ENCODE measurements at regions not wholly inside any gene's neighbourhood (a gene's known extent, or its start where the extent isn't known, plus 50 kb on each side); places are given as distances from the start of the nearest gene placed in this dataset.

DNA sequence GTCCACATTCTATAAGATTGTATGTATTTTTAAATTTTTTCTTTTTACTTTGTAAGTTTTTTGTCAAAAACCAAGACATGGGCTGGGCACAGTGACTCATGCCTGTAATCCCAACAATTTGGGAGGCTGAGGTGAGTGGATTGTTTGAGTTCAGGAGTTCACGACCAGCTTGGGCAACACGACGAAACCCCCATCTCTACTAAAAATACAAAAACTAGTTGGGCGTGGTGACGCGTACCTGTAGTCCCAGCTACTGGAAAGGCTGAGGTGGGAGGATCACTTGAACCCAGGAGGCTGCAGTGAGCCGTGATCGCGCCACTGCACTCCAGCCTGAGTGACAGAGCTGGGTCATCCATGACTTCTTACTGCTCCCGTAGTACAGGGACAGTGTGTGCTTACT is 84.8 kb upstream of the PRDM11 start:
- no peaks in the 10 kb centered on the region for H3K36me3 ChIP-seq (ENCODE audit: control insufficient read depth, insufficient read depth, low read length)
- H3K4me3 ChIP-seq (ENCODE audit: low read length) = no peak overlapping the region
- 87% methylated on average over 6 of the region's 10 CpGs for WGBS (ENCODE audit: insufficient coverage)
- DNase-seq = no peak
- peaks cover 13% of the 10 kb centered on the region for H3K4me1 ChIP-seq (ENCODE audit: control insufficient read depth, insufficient read depth, low read length)
- H3K9me3 ChIP-seq (replicated peaks; ENCODE audit: control insufficient read depth, low read depth, low read length) = peaks cover 11% of the 10 kb centered on the region
- no peaks in the 10 kb centered on the region for H3K27me3 ChIP-seq (ENCODE audit: control insufficient read depth, insufficient read depth, low read length)
- H3K27ac ChIP-seq (ENCODE audit: low read length) = no peak overlapping the region

DNA sequence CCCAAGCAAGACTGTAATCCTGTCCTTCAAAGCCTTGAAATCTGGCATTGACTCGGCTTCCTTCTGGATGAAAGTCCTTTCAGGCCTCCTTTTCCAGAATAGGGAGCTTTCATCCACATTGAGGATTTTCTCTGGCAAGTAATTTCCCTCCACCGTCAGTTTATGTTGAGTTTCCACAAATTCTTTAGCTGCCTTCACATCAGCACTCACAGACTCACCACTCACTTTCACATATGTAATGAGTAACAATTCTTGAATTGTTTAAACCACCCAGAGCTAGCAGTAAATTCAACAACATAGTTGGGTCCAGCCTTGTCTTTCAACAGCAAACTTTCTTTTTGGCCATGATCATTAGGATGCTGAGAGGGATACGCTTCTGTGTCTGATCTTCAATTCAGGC is 84.3 kb upstream of the PRDM11 start:
- WGBS (ENCODE audit: insufficient coverage) = 44% methylated on average over 1 of the region's 3 CpGs
- Histone ChIP-seq H3K9me3 (replicated peaks; ENCODE audit: control insufficient read depth, low read depth, low read length) (peaks cover 11% of the 10 kb centered on the region), H3K4me1 (ENCODE audit: control insufficient read depth, insufficient read depth, low read length) (peaks cover 13% of the 10 kb centered on the region)

DNA sequence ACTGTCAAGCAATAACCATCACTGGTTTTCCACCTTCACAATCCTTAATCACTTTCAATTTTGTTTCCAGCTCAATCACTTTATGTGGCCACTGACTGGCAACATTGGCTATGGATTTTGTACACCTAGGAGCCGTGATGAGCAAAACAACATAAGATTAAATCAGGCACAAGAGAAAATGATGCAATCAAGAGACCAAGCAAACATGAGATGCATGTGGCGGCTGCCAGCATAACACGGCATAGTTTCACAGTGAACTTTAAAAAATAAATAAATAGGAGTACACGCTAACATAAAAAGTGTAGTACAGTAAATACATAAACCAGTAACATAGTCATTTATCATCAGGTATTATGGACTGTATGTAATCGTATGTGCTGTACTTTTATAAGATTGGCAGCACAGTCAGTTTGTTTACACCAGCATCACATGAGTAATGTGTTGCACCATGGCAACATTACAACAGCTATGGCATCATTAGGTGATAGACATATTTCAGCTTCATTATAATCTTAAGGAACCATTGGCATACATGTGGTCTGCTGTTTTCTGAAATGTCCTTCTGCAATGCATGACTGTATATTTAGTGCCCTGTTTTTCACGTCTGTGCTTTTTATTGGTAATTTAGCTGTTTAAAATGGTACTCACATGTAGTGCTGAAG is 83.3 kb upstream of the PRDM11 start:
- 80% methylated on average over 2 of the region's 6 CpGs for WGBS (ENCODE audit: insufficient coverage)
- no peaks in the 10 kb centered on the region for H3K27me3 ChIP-seq (ENCODE audit: control insufficient read depth, insufficient read depth, low read length)
- H3K9me3 ChIP-seq (replicated peaks; ENCODE audit: control insufficient read depth, low read depth, low read length) = peaks cover 11% of the 10 kb centered on the region
- DNase-seq = no peak
- no peak overlapping the region for H3K27ac ChIP-seq (ENCODE audit: low read length)
- no peak overlapping the region for H3K4me3 ChIP-seq (ENCODE audit: low read length)
- peaks cover 8% of the 10 kb centered on the region for H3K4me1 ChIP-seq (ENCODE audit: control insufficient read depth, insufficient read depth, low read length)
- H3K36me3 ChIP-seq (ENCODE audit: control insufficient read depth, insufficient read depth, low read length) = no peaks in the 10 kb centered on the region

More for the DNA sequence above, 84.3 kb upstream of the PRDM11 start:
- Histone ChIP-seq H3K27me3 (ENCODE audit: control insufficient read depth, insufficient read depth, low read length) (no peaks in the 10 kb centered on the region), H3K36me3 (ENCODE audit: control insufficient read depth, insufficient read depth, low read length) (no peaks in the 10 kb centered on the region), H3K4me3 (ENCODE audit: low read length) (no peak overlapping the region), H3K27ac (ENCODE audit: low read length) (no peak overlapping the region)
- DNase-seq = no peak

DNA sequence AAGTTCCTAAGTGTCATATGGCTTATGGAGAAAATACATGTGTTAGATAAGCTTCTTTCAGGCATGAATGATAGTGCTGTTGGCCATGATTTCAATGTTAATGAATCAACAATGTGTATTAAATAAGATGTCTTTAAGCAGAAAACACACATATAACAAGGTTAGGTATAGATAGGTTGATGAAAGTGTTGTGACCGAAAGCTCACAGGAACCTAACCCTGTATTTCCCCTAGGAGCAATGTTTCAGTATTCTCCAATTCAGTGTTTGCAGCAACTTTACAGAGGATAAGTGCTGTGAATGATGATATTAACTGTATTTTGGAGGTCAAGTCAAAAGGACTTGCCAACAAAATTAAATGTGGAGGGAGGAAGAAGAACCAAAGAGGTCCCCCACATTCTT is 82.8 kb upstream of the PRDM11 start:
- Histone ChIP-seq H3K9me3 (replicated peaks; ENCODE audit: control insufficient read depth, low read depth, low read length) (peaks cover 11% of the 10 kb centered on the region), H3K36me3 (ENCODE audit: control insufficient read depth, insufficient read depth, low read length) (no peaks in the 10 kb centered on the region), H3K4me3 (ENCODE audit: low read length) (no peak overlapping the region), H3K27ac (ENCODE audit: low read length) (no peak overlapping the region), H3K4me1 (ENCODE audit: control insufficient read depth, insufficient read depth, low read length) (peaks cover 3% of the 10 kb centered on the region), H3K27me3 (ENCODE audit: control insufficient read depth, insufficient read depth, low read length) (no peaks in the 10 kb centered on the region)
- no peak for DNase-seq
- no CpG with 5 or more reads among the region's 1 CpG for WGBS (ENCODE audit: insufficient coverage)

DNA sequence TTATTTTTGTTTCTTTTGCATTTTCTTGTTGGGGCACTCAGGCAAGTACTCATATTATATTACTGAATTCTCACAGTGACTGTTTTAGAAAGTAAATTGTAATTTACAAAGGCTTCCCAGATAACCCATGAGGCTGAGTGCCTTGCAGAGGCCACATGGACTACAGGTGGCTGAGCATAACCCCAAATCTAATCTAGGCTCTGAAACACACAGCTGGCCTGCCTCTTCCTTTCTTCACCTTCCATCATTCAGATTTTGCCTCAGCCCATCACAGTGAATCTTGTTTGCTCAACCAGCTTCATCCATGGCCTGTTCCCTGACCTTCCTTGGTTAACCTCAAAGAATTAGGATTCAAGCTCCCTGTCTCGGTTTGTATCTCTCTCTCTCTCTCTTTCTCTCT is 78.5 kb upstream of the PRDM11 start:
- no peaks in the 10 kb centered on the region for H3K36me3 ChIP-seq (ENCODE audit: control insufficient read depth, insufficient read depth, low read length)
- H3K27ac ChIP-seq (ENCODE audit: low read length) = no peak overlapping the region
- H3K27me3 ChIP-seq (ENCODE audit: control insufficient read depth, insufficient read depth, low read length) = peaks cover 2% of the 10 kb centered on the region
- 42% methylated on average over 1 of the region's 1 CpG for WGBS (ENCODE audit: insufficient coverage)
- no peak overlapping the region for H3K4me3 ChIP-seq (ENCODE audit: low read length)
- DNase-seq = no peak
- no peaks in the 10 kb centered on the region for H3K4me1 ChIP-seq (ENCODE audit: control insufficient read depth, insufficient read depth, low read length)
- H3K9me3 ChIP-seq (replicated peaks; ENCODE audit: control insufficient read depth, low read depth, low read length) = peaks cover 11% of the 10 kb centered on the region

DNA sequence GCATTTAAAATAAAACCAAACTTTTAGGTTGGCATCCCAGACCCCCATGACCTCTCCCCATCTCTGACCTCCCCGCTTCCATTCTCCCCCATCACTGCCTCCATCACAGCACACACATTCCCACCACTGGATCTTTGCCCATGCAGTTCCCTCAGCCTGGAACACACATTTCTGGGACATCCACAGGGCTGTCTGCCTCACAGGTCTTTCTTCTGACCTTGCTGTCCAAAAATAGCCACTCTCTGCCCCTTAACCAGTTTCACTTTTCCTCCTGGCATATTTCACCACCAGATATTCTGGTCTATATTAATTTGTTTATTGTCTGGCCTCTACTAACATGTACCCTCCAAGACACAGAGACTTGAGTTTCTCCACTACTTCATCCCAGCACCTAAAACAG is 75.2 kb upstream of the PRDM11 start:
- Histone ChIP-seq H3K27ac (ENCODE audit: low read length) (no peak overlapping the region), H3K27me3 (ENCODE audit: control insufficient read depth, insufficient read depth, low read length) (peaks cover 2% of the 10 kb centered on the region), H3K4me1 (ENCODE audit: control insufficient read depth, insufficient read depth, low read length) (peaks cover 11% of the 10 kb centered on the region), H3K4me3 (ENCODE audit: low read length) (no peak overlapping the region), H3K9me3 (replicated peaks; ENCODE audit: control insufficient read depth, low read depth, low read length) (no peaks in the 10 kb centered on the region), H3K36me3 (ENCODE audit: control insufficient read depth, insufficient read depth, low read length) (no peaks in the 10 kb centered on the region)
- DNase-seq = no peak
- 92% methylated on average over 1 of the region's 1 CpG for WGBS (ENCODE audit: insufficient coverage)

DNA sequence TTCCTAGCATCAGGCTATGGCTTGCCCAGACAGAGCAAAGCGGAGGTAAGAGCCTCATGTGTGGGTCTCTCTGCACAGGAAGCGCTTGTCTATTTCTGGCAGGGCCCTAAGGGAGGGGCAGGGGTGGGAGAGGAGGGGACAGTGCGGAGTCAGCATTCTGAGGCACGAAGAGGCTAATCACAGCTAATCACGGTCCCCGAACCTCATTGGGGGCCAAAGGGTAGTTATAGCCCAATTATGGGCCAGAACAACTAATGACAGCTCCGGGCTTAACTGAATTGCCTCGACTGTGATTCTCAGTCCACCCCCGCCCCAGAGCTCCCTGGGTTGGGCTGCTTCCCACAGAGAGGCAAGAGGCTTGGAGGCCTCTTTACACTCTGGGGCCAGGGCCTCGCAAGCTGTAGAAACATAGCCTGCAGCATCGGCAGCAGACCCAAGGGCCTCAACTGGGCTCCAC is 72.7 kb upstream of the PRDM11 start:
- peak; percentile 64 for DNase-seq
- WGBS (ENCODE audit: insufficient coverage) = 10% methylated on average over 9 of the region's 11 CpGs
- H3K27ac ChIP-seq (ENCODE audit: low read length) = peak overlapping the region; percentile 42

DNA sequence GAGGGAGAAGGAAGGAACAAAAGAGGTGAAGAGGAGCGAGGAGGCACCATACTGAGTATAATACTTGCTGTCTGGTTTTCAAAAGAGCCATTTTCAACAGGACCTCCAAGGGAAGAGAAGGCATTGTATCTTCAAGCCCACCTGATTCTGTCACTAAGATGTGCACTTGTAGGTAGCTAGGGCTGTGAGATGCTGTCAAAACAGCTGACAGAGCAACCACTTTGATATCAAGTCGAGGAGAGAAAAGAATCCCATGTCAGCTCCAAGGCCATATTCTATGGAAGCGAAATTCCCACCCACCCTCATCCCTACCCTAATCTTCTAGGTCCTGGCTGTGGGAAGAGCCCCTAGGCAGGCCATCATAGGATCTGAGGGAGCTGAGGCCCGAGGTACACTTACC is 70.9 kb upstream of the PRDM11 start:
- H3K4me3 ChIP-seq (ENCODE audit: low read length) = no peak overlapping the region
- no peak for DNase-seq
- H3K27ac ChIP-seq (ENCODE audit: low read length) = no peak overlapping the region
- WGBS (ENCODE audit: insufficient coverage) = 100% methylated on average over 1 of the region's 4 CpGs
- H3K27me3 ChIP-seq (ENCODE audit: control insufficient read depth, insufficient read depth, low read length) = peaks cover 4% of the 10 kb centered on the region
- no peaks in the 10 kb centered on the region for H3K9me3 ChIP-seq (replicated peaks; ENCODE audit: control insufficient read depth, low read depth, low read length)
- peaks cover 27% of the 10 kb centered on the region for H3K4me1 ChIP-seq (ENCODE audit: control insufficient read depth, insufficient read depth, low read length)
- H3K36me3 ChIP-seq (ENCODE audit: control insufficient read depth, insufficient read depth, low read length) = no peaks in the 10 kb centered on the region

More for the DNA sequence above, 72.7 kb upstream of the PRDM11 start:
- H3K27me3 ChIP-seq (ENCODE audit: control insufficient read depth, insufficient read depth, low read length) = peaks cover 4% of the 10 kb centered on the region
- H3K36me3 ChIP-seq (ENCODE audit: control insufficient read depth, insufficient read depth, low read length) = no peaks in the 10 kb centered on the region
- peaks cover 11% of the 10 kb centered on the region for H3K4me1 ChIP-seq (ENCODE audit: control insufficient read depth, insufficient read depth, low read length)
- no peaks in the 10 kb centered on the region for H3K9me3 ChIP-seq (replicated peaks; ENCODE audit: control insufficient read depth, low read depth, low read length)
- no peak overlapping the region for H3K4me3 ChIP-seq (ENCODE audit: low read length)

DNA sequence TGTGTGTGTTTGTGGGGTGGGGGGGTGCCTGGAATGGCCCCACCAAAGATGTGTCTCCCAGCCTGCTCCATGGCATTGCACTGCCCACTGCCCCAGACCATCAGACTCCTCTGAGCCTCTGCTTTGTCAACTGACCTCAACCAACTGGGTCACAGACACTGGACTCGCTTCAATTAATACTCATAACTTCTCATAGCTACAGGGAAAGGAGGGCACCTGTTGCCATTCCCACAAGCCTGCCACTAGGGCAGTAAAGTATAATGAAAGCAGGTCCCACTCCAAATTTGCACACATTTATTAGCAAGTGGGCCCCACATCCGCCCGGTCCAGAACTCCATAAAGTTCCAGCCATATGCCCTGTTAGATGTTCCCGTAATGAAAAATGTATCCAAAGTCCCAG is 70.5 kb upstream of the PRDM11 start:
- Histone ChIP-seq H3K4me1 (ENCODE audit: control insufficient read depth, insufficient read depth, low read length) (peaks cover 32% of the 10 kb centered on the region), H3K36me3 (ENCODE audit: control insufficient read depth, insufficient read depth, low read length) (no peaks in the 10 kb centered on the region), H3K9me3 (replicated peaks; ENCODE audit: control insufficient read depth, low read depth, low read length) (no peaks in the 10 kb centered on the region), H3K27me3 (ENCODE audit: control insufficient read depth, insufficient read depth, low read length) (peaks cover 4% of the 10 kb centered on the region), H3K27ac (ENCODE audit: low read length) (no peak overlapping the region), H3K4me3 (ENCODE audit: low read length) (no peak overlapping the region)
- no CpG with 5 or more reads among the region's 4 CpGs for WGBS (ENCODE audit: insufficient coverage)
- no peak for DNase-seq

DNA sequence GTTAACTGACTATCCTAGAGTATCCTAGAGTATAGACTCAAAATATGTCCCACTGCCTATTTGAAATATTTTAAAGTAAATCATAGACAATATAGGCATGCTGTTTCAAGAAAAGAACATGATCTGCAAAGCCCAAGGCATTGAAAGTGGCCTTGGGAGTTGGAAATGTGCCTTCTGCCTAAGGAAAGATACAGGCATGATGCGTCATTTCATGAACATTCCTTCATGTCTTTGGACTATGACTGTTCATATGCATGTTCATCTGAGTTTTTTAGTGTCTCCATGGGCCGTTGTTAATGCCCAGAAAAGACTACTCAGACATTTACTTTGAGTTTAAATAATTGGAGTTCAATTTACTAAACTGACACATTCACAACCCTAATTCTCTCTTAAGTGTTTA is 69.7 kb upstream of the PRDM11 start:
- H3K4me1 ChIP-seq (ENCODE audit: control insufficient read depth, insufficient read depth, low read length) = peaks cover 32% of the 10 kb centered on the region

More for the DNA sequence above, 69.7 kb upstream of the PRDM11 start:
- no peak for DNase-seq
- peaks cover 8% of the 10 kb centered on the region for H3K27me3 ChIP-seq (ENCODE audit: control insufficient read depth, insufficient read depth, low read length)
- 100% methylated on average over 1 of the region's 2 CpGs for WGBS (ENCODE audit: insufficient coverage)
- no peaks in the 10 kb centered on the region for H3K9me3 ChIP-seq (replicated peaks; ENCODE audit: control insufficient read depth, low read depth, low read length)
- no peak overlapping the region for H3K4me3 ChIP-seq (ENCODE audit: low read length)
- H3K27ac ChIP-seq (ENCODE audit: low read length) = no peak overlapping the region
- no peaks in the 10 kb centered on the region for H3K36me3 ChIP-seq (ENCODE audit: control insufficient read depth, insufficient read depth, low read length)
